Progenitor cell of endocrine pancreas (in vitro differentiated cells): ENCODE measurements at regions not wholly inside any gene's neighbourhood (a gene's known extent, or its start where the extent isn't known, plus 50 kb on each side); places are given as distances from the start of the nearest gene placed in this dataset.
"Not testable (repeated sequence)": the region's sequence is repeated elsewhere in the genome, so short reads cannot be mapped to it uniquely, and the experiment has no call there.

Source experiments
- DNase-seq: peaks from one replicate; pipeline ENCODE4 v3.0.0; 2021; ENCODE audit warnings: low spot score; ENCODE audit not compliant: unreplicated experiment
- H3K27ac Mint-ChIP-seq: 2 replicates; pipeline ENCODE4 v1.8.0; 2021; ENCODE audit warnings: mild to moderate bottlenecking, moderate library complexity, mixed read lengths
- H3K27me3 Mint-ChIP-seq: 2 replicates; pipeline ENCODE4 v1.8.0; 2021; ENCODE audit warnings: mixed read lengths
- H3K36me3 Mint-ChIP-seq: 2 replicates; pipeline ENCODE4 v1.8.0; 2022; ENCODE audit warnings: mixed read lengths; ENCODE audit not compliant: insufficient read depth
- H3K4me1 Mint-ChIP-seq: 2 replicates; pipeline ENCODE4 v1.8.0; 2021; ENCODE audit warnings: low read depth, mixed read lengths
- H3K4me3 Mint-ChIP-seq: 2 replicates; pipeline ENCODE4 v1.8.0; 2021; ENCODE audit warnings: low read depth, mild to moderate bottlenecking, moderate library complexity, mixed read lengths
- H3K9me3 Mint-ChIP-seq: 2 replicates; pipeline ENCODE4 v1.8.0; 2021; ENCODE audit warnings: low read depth, mixed read lengths
- TF ChIP-seq, protein P1 (sequence below): fragments of 200-600 bp; sonication (generic); IDR thresholded peaks from one replicate; pipeline ENCODE4 v1.5.0; 2021; ENCODE audit warnings: antibody characterized with exemption, mild to moderate bottlenecking; ENCODE audit not compliant: unreplicated experiment

GRCh38 chr13:81106348-81106747, 765.4 kb upstream of the SPRY2 start:
- no peak overlapping the region for H3K4me3 Mint-ChIP-seq
- H3K4me1 Mint-ChIP-seq: peaks cover 16% of the 10 kb centered on the region
- no peak for DNase-seq
- H3K9me3 Mint-ChIP-seq: peaks cover 18% of the 10 kb centered on the region
- H3K27ac Mint-ChIP-seq: peak overlapping the region; percentile 91
- H3K27me3 Mint-ChIP-seq: no peaks in the 10 kb centered on the region
- TF ChIP-seq, protein P1, sequence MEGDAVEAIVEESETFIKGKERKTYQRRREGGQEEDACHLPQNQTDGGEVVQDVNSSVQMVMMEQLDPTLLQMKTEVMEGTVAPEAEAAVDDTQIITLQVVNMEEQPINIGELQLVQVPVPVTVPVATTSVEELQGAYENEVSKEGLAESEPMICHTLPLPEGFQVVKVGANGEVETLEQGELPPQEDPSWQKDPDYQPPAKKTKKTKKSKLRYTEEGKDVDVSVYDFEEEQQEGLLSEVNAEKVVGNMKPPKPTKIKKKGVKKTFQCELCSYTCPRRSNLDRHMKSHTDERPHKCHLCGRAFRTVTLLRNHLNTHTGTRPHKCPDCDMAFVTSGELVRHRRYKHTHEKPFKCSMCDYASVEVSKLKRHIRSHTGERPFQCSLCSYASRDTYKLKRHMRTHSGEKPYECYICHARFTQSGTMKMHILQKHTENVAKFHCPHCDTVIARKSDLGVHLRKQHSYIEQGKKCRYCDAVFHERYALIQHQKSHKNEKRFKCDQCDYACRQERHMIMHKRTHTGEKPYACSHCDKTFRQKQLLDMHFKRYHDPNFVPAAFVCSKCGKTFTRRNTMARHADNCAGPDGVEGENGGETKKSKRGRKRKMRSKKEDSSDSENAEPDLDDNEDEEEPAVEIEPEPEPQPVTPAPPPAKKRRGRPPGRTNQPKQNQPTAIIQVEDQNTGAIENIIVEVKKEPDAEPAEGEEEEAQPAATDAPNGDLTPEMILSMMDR: no peak
- peaks cover 4% of the 10 kb centered on the region for H3K36me3 Mint-ChIP-seq

- Mint-ChIP-seq H3K27me3 (no peaks in the 10 kb centered on the region), H3K27ac (no peak overlapping the region), H3K4me1 (peaks cover 16% of the 10 kb centered on the region), H3K4me3 (no peak overlapping the region), H3K36me3 (peaks cover 4% of the 10 kb centered on the region), H3K9me3 (peaks cover 22% of the 10 kb centered on the region)
- DNase-seq: no peak
- TF ChIP-seq, protein P1: no peak
These were observed 763.2 kb upstream of the SPRY2 start for GRCh38 chr13:81104035-81104715.

DNA sequence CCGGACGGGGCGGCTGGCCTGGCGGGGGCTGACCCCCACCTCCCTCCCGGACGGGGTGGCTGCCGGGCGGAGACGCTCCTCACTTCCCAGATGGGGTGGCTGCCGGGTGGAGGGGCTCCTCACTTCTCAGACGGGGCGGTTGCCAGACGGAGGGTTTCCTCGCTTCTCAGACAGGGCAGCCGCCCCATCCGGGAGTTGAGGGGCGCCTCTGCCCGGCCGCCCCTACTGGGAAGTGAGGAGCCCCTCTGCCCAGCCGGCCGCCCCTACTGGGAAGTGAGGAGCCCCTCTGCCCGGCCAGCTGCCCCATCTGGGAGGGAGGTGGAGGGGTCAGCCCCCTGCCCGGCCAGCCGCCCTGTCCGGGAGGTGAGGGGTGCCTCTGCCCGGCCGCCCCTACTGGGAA, 761.1 kb upstream of the SPRY2 start:
- H3K36me3 Mint-ChIP-seq, H3K27me3 Mint-ChIP-seq, DNase-seq, H3K4me3 Mint-ChIP-seq, H3K27ac Mint-ChIP-seq: not testable (repeated sequence)
- Mint-ChIP-seq H3K9me3 (peaks cover 26% of the 10 kb centered on the region), H3K4me1 (peaks cover 13% of the 10 kb centered on the region)

GRCh38 chr13:81089371-81090157, 748.6 kb upstream of the SPRY2 start:
- TF ChIP-seq, protein P1: no peak
- peaks cover 1% of the 10 kb centered on the region for H3K36me3 Mint-ChIP-seq
- no peak overlapping the region for H3K4me3 Mint-ChIP-seq
- peaks cover 6% of the 10 kb centered on the region for H3K4me1 Mint-ChIP-seq
- peaks cover 12% of the 10 kb centered on the region for H3K9me3 Mint-ChIP-seq
- DNase-seq: no peak
- no peak overlapping the region for H3K27ac Mint-ChIP-seq
- no peaks in the 10 kb centered on the region for H3K27me3 Mint-ChIP-seq

- no peak overlapping the region for H3K4me3 Mint-ChIP-seq
- peaks cover 8% of the 10 kb centered on the region for H3K9me3 Mint-ChIP-seq
- no peaks in the 10 kb centered on the region for H3K4me1 Mint-ChIP-seq
- no peak overlapping the region for H3K27ac Mint-ChIP-seq
- TF ChIP-seq, protein P1: no peak
- no peak for DNase-seq
- H3K27me3 Mint-ChIP-seq: no peaks in the 10 kb centered on the region
- H3K36me3 Mint-ChIP-seq: peaks cover 2% of the 10 kb centered on the region
These were observed 740.1 kb upstream of the SPRY2 start for GRCh38 chr13:81080911-81081454.
